ENCODE measurements at regions not wholly inside any gene's neighbourhood (a gene's known extent, or its start where the extent isn't known, plus 50 kb on each side); places are given as distances from the start of the nearest gene placed in this dataset.

GRCh38 chr10:112871021-112871420 is 79.0 kb upstream of the TCF7L2 start:
- no peak overlapping the region for H3K4me3 ChIP-seq (ENCODE audit: low read length)
- H3K27ac ChIP-seq (ENCODE audit: low read length) = no peak overlapping the region
- H3K36me3 ChIP-seq (ENCODE audit: control insufficient read depth, low read depth, low read length) = no peaks in the 10 kb centered on the region
- no peak overlapping the region for H3K9ac ChIP-seq (ENCODE audit: low read length)
- peaks cover 5% of the 10 kb centered on the region for H3K9me3 ChIP-seq (ENCODE audit: control insufficient read depth, low read depth, low read length)
- no peaks in the 10 kb centered on the region for H3K4me1 ChIP-seq (ENCODE audit: control insufficient read depth, low read depth, low read length)
- H3K27me3 ChIP-seq (ENCODE audit: control insufficient read depth, insufficient read depth, low read length) = no peaks in the 10 kb centered on the region

DNA sequence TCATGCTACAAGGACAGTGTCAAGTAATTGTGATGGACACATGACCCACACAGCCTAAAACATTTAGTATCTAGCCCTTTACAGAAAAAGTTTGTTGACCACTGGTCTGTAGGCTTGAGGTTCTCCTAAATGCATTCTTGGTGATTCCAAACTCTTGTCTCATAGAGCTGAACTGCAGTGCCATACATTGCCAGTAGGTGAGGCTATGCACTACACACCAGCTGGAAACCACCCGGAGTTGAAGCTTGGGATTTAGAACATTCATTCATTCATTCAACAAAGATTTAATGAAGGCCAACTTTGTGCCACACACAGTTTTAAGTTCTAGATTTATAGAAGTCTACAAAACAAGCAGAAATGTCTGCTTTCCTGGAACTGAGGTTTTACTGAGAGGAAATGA is 77.3 kb upstream of the TCF7L2 start:
- Histone ChIP-seq H3K9ac (ENCODE audit: low read length) (no peak overlapping the region), H3K27ac (ENCODE audit: low read length) (no peak overlapping the region), H3K9me3 (ENCODE audit: control insufficient read depth, low read depth, low read length) (peaks cover 5% of the 10 kb centered on the region), H3K4me3 (ENCODE audit: low read length) (no peak overlapping the region), H3K27me3 (ENCODE audit: control insufficient read depth, insufficient read depth, low read length) (no peaks in the 10 kb centered on the region), H3K4me1 (ENCODE audit: control insufficient read depth, low read depth, low read length) (no peaks in the 10 kb centered on the region), H3K36me3 (ENCODE audit: control insufficient read depth, low read depth, low read length) (no peaks in the 10 kb centered on the region)

DNA sequence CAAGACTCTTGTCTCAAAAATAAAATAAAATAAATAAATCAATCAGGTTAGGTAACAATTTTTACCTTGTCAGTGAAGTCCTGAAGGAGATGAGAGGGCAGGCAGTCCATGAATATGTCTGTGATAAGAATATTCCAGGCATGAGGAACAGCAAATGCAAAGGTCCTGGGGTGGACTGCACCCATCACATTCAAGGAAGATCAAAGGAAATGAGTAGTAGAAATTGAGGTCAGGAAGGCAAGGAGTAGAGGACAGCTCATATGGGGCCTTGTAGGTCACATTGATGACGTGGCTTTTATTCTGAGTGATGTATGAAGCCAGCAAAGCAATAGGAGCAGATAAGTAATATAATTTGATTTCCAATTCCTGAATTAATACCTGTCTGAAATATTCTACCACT is 76.5 kb upstream of the TCF7L2 start:
- no peak overlapping the region for H3K27ac ChIP-seq (ENCODE audit: low read length)
- no peak overlapping the region for H3K4me3 ChIP-seq (ENCODE audit: low read length)
- H3K9me3 ChIP-seq (ENCODE audit: control insufficient read depth, low read depth, low read length) = peaks cover 5% of the 10 kb centered on the region
- no peaks in the 10 kb centered on the region for H3K4me1 ChIP-seq (ENCODE audit: control insufficient read depth, low read depth, low read length)
- no peaks in the 10 kb centered on the region for H3K27me3 ChIP-seq (ENCODE audit: control insufficient read depth, insufficient read depth, low read length)
- no peak overlapping the region for H3K9ac ChIP-seq (ENCODE audit: low read length)
- H3K36me3 ChIP-seq (ENCODE audit: control insufficient read depth, low read depth, low read length) = no peaks in the 10 kb centered on the region

DNA sequence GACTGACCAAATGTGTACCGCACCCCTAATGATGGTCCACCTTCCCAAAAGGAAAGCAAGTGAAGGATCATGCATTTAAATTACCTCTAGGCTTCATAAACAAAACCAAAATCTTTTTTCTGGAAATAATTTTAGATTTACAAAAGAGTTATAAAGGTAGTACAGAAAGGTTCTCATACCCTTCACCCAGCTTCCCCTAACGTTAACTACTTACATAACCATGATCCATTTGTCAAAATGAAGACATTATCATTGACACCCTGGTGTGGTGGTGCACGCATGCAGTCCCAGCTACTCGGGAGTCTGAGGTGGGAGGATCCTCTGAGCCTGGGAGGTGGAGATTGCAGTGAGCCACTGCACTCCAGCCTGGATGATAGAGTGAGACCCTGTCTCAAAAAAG is 75.1 kb upstream of the TCF7L2 start:
- Histone ChIP-seq H3K4me1 (ENCODE audit: control insufficient read depth, low read depth, low read length) (no peaks in the 10 kb centered on the region), H3K9me3 (ENCODE audit: control insufficient read depth, low read depth, low read length) (peaks cover 5% of the 10 kb centered on the region), H3K4me3 (ENCODE audit: low read length) (no peak overlapping the region), H3K36me3 (ENCODE audit: control insufficient read depth, low read depth, low read length) (no peaks in the 10 kb centered on the region), H3K27me3 (ENCODE audit: control insufficient read depth, insufficient read depth, low read length) (no peaks in the 10 kb centered on the region), H3K9ac (ENCODE audit: low read length) (no peak overlapping the region), H3K27ac (ENCODE audit: low read length) (no peak overlapping the region)

- Histone ChIP-seq H3K9me3 (ENCODE audit: control insufficient read depth, low read depth, low read length) (peaks cover 5% of the 10 kb centered on the region), H3K9ac (ENCODE audit: low read length) (no peak overlapping the region), H3K4me3 (ENCODE audit: low read length) (no peak overlapping the region), H3K4me1 (ENCODE audit: control insufficient read depth, low read depth, low read length) (no peaks in the 10 kb centered on the region), H3K27me3 (ENCODE audit: control insufficient read depth, insufficient read depth, low read length) (no peaks in the 10 kb centered on the region), H3K27ac (ENCODE audit: low read length) (no peak overlapping the region), H3K36me3 (ENCODE audit: control insufficient read depth, low read depth, low read length) (no peaks in the 10 kb centered on the region)
These were observed 74.4 kb upstream of the TCF7L2 start for GRCh38 chr10:112875476-112876267.

DNA sequence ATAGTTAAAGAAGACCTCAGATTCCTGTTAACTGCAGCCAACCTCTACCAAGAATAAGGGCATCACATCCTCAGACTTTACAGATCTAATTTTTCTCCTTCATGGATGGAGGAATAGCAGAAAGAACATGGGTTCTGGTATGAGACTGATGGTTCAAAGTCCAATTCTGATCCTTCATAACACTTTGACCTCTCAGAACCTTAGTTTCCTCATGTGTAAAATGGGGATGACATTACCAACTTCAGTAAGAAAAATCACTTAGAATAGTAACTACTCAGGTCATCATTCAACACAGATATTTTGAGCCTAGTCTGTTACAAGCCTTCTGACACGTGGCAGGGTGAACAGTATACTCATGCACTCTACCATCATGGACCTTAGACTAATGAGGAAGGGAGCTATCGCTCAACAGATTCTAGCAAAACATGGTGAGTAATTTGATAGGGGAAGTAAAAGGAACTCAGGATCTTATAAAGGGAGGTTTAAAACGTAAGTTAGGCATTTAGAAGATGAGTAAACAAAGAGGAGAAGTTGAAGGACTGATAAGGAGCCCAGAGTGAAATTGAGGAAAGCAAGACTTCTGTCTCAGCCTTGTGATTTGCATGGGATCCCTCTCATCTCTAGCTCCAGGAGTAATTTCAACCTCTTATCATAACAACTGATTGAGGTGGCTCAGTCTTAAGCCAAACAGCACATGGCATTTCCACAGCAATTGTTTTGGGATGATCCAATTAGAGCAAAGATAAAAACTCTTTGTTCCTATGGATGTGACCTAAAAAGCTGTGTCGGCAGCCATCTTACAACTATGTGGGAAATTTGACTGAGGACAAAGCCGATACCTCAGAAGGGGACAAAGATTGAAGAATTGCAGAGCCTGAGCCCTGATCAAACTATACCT is 69.2 kb upstream of the TCF7L2 start:
- Histone ChIP-seq H3K9ac (ENCODE audit: low read length) (no peak overlapping the region), H3K36me3 (ENCODE audit: control insufficient read depth, low read depth, low read length) (no peaks in the 10 kb centered on the region), H3K9me3 (ENCODE audit: control insufficient read depth, low read depth, low read length) (no peaks in the 10 kb centered on the region), H3K4me3 (ENCODE audit: low read length) (no peak overlapping the region), H3K27ac (ENCODE audit: low read length) (no peak overlapping the region), H3K27me3 (ENCODE audit: control insufficient read depth, insufficient read depth, low read length) (no peaks in the 10 kb centered on the region), H3K4me1 (ENCODE audit: control insufficient read depth, low read depth, low read length) (peaks cover 6% of the 10 kb centered on the region)

DNA sequence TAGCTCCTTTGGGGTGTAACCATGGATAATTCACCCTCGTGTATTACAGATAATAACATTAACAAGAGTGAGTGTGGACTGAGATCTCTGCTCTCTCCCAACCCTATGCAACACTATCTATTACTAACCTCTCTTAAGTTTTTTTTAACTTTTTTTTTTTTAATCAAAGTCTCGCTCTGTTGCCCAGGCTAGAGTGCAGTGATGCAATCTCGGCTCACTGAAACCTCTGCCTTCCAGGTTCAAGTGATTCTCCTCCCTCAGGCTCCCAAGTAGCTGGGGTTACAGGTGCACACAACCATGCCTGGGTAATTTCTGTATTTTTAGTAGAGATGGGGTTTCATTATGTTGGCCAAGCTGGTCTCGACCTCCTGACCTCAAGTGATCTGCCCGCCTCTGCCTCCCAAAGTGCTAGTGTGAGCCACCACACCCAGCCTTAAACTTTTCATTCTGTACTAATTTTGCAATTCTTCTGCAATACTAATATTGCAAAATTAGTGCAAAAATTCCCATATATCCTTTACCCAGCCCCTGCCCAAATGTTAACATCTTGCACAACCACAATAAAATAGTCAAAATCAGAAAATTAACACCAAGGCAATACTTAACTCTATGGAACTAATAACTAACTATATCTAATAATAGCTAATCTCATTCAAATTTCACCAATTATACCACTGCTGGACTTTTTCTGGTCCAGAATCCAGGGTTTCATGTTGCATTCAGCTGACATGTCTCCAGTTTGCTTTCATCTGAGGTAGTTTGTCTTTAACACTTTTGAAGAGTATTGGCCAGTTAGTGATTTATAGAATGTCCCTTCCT is 66.5 kb upstream of the TCF7L2 start:
- peaks cover 31% of the 10 kb centered on the region for H3K4me1 ChIP-seq (ENCODE audit: control insufficient read depth, low read depth, low read length)
- H3K4me3 ChIP-seq (ENCODE audit: low read length) = no peak overlapping the region
- H3K36me3 ChIP-seq (ENCODE audit: control insufficient read depth, low read depth, low read length) = no peaks in the 10 kb centered on the region
- H3K9me3 ChIP-seq (ENCODE audit: control insufficient read depth, low read depth, low read length) = no peaks in the 10 kb centered on the region
- no peak overlapping the region for H3K27ac ChIP-seq (ENCODE audit: low read length)
- H3K9ac ChIP-seq (ENCODE audit: low read length) = no peak overlapping the region
- H3K27me3 ChIP-seq (ENCODE audit: control insufficient read depth, insufficient read depth, low read length) = no peaks in the 10 kb centered on the region

- H3K36me3 ChIP-seq (ENCODE audit: control insufficient read depth, low read depth, low read length) = no peaks in the 10 kb centered on the region
- H3K4me3 ChIP-seq (ENCODE audit: low read length) = no peak overlapping the region
- H3K27me3 ChIP-seq (ENCODE audit: control insufficient read depth, insufficient read depth, low read length) = no peaks in the 10 kb centered on the region
- no peak overlapping the region for H3K9ac ChIP-seq (ENCODE audit: low read length)
- peaks cover 31% of the 10 kb centered on the region for H3K4me1 ChIP-seq (ENCODE audit: control insufficient read depth, low read depth, low read length)
- H3K9me3 ChIP-seq (ENCODE audit: control insufficient read depth, low read depth, low read length) = no peaks in the 10 kb centered on the region
- no peak overlapping the region for H3K27ac ChIP-seq (ENCODE audit: low read length)
These were observed 65.9 kb upstream of the TCF7L2 start for GRCh38 chr10:112884179-112884504.

DNA sequence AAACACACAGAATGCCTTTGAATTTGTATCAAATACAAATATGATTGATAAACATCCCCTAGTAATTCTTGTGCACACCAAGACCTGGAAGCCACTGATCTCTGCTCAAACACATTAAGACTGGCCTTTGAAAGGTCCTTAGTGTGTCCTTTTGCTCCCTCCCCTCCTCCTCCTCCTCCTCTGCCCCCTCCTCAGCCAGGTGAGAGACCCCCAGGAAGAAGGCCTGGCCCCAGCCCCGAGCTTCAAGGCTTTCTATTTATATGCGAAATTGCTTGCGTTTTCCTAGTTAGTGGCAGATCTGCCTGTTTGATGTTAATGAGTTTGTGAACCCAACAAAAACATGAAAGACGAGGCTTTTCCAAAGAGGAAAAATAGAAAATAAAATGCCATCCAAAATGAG is 63.6 kb upstream of the TCF7L2 start:
- no peaks in the 10 kb centered on the region for H3K27me3 ChIP-seq (ENCODE audit: control insufficient read depth, insufficient read depth, low read length)
- H3K9ac ChIP-seq (ENCODE audit: low read length) = no peak overlapping the region
- no peaks in the 10 kb centered on the region for H3K9me3 ChIP-seq (ENCODE audit: control insufficient read depth, low read depth, low read length)
- peaks cover 33% of the 10 kb centered on the region for H3K4me1 ChIP-seq (ENCODE audit: control insufficient read depth, low read depth, low read length)
- H3K36me3 ChIP-seq (ENCODE audit: control insufficient read depth, low read depth, low read length) = no peaks in the 10 kb centered on the region
- H3K4me3 ChIP-seq (ENCODE audit: low read length) = peak overlapping the region; percentile 14
- H3K27ac ChIP-seq (ENCODE audit: low read length) = no peak overlapping the region

DNA sequence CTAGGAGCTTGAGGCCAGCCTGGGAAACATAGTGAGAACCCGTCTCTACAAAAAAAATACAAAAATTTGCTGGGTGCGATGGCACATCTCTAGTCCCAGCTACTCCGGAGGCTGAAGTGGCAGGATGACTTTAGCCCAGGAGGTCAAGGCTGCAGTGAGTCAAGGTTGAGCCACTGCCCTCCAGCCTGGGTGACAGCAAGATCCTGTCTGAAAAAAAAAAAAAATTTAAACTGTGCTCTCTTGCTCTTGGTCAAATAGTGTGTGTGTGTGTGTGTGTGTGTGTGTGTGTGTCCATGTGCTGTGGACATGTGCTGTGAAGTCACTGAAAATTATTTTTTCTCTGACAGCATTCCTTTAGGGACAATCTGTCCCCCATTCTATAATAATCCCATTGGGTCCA is 62.1 kb upstream of the TCF7L2 start:
- H3K27ac ChIP-seq (ENCODE audit: low read length) = no peak overlapping the region
- H3K36me3 ChIP-seq (ENCODE audit: control insufficient read depth, low read depth, low read length) = no peaks in the 10 kb centered on the region
- no peaks in the 10 kb centered on the region for H3K9me3 ChIP-seq (ENCODE audit: control insufficient read depth, low read depth, low read length)
- no peaks in the 10 kb centered on the region for H3K27me3 ChIP-seq (ENCODE audit: control insufficient read depth, insufficient read depth, low read length)
- no peak overlapping the region for H3K4me3 ChIP-seq (ENCODE audit: low read length)
- no peak overlapping the region for H3K9ac ChIP-seq (ENCODE audit: low read length)
- H3K4me1 ChIP-seq (ENCODE audit: control insufficient read depth, low read depth, low read length) = peaks cover 35% of the 10 kb centered on the region

- no peaks in the 10 kb centered on the region for H3K36me3 ChIP-seq (ENCODE audit: control insufficient read depth, low read depth, low read length)
These were observed 54.8 kb upstream of the TCF7L2 start for GRCh38 chr10:112895292-112895691.

More at GRCh38 chr10:112895292-112895691, 54.8 kb upstream of the TCF7L2 start:
- H3K9ac ChIP-seq (ENCODE audit: low read length) = no peak overlapping the region
- H3K4me1 ChIP-seq (ENCODE audit: control insufficient read depth, low read depth, low read length) = peaks cover 35% of the 10 kb centered on the region
- H3K4me3 ChIP-seq (ENCODE audit: low read length) = no peak overlapping the region
- H3K27ac ChIP-seq (ENCODE audit: low read length) = no peak overlapping the region
- H3K27me3 ChIP-seq (ENCODE audit: control insufficient read depth, insufficient read depth, low read length) = no peaks in the 10 kb centered on the region
- H3K9me3 ChIP-seq (ENCODE audit: control insufficient read depth, low read depth, low read length) = no peaks in the 10 kb centered on the region

All from iPS-18a (cell line).